ENCODE measurements at regions not wholly inside any gene's neighbourhood (a gene's known extent, or its start where the extent isn't known, plus 50 kb on each side); places are given as distances from the start of the nearest gene placed in this dataset.

DNA sequence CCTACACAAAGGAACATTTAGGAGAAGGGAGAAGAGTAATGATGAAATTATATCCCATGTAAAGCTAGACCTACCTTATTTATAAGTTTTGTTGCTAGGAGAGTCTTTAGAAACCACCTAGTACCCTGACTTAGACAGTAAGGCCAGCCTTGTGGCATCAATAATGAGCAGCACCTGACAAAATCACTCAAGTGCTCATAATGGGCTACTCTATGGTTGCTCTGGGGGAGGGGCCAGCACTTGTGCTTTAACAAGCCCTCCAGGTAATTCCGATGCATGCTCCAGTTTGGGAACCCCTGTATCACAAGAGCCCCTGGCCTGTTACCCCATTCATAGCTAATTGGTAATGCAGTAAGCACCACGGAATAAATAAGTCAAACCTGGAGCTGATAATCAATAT lies 102.9 kb upstream of the ALK start:
- TF ChIP-seq, protein P1, sequence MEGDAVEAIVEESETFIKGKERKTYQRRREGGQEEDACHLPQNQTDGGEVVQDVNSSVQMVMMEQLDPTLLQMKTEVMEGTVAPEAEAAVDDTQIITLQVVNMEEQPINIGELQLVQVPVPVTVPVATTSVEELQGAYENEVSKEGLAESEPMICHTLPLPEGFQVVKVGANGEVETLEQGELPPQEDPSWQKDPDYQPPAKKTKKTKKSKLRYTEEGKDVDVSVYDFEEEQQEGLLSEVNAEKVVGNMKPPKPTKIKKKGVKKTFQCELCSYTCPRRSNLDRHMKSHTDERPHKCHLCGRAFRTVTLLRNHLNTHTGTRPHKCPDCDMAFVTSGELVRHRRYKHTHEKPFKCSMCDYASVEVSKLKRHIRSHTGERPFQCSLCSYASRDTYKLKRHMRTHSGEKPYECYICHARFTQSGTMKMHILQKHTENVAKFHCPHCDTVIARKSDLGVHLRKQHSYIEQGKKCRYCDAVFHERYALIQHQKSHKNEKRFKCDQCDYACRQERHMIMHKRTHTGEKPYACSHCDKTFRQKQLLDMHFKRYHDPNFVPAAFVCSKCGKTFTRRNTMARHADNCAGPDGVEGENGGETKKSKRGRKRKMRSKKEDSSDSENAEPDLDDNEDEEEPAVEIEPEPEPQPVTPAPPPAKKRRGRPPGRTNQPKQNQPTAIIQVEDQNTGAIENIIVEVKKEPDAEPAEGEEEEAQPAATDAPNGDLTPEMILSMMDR (IDR thresholded peaks at IDR 0.05) = no peak
- TF ChIP-seq POLR2A (IDR thresholded peaks at IDR 0.05) = no peak
